ENCODE measurements at regions not wholly inside any gene's neighbourhood (a gene's known extent, or its start where the extent isn't known, plus 50 kb on each side); places are given as distances from the start of the nearest gene placed in this dataset.

DNA sequence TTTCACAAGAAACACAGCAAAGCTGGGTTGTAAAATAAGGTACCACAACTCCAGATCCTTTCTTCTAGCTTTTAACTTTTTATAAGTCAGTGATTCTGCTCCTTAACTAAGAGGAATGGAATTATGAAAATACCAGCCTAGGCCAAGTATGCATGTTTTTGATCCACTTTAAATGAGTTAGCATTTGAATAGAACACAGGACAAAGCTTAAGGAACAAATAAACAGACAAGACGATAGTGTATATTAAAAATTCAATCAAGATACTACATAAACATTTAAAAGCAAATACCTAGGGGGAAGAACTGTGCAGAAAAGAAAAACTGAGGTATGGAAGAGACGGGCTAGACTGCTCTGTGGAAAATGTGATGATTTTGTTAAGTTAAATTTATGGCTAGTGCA is 200.7 kb downstream of the LURAP1L start:
- TF ChIP-seq CTCF (IDR thresholded peaks at IDR 0.05; ENCODE audit: borderline replicate concordance, extremely low read depth, low read length, poor library complexity, severe bottlenecking) (no peak), EZH2 (IDR thresholded peaks at IDR 0.05; ENCODE audit: borderline replicate concordance, low read depth, low read length, severe bottlenecking) (no peak)

Data from DND-41 (cell line).